ENCODE measurements at regions not wholly inside any gene's neighbourhood (a gene's known extent, or its start where the extent isn't known, plus 50 kb on each side); places are given as distances from the start of the nearest gene placed in this dataset.
"Not testable (repeated sequence)": the region's sequence is repeated elsewhere in the genome, so short reads cannot be mapped to it uniquely, and the experiment has no call there.

DNA sequence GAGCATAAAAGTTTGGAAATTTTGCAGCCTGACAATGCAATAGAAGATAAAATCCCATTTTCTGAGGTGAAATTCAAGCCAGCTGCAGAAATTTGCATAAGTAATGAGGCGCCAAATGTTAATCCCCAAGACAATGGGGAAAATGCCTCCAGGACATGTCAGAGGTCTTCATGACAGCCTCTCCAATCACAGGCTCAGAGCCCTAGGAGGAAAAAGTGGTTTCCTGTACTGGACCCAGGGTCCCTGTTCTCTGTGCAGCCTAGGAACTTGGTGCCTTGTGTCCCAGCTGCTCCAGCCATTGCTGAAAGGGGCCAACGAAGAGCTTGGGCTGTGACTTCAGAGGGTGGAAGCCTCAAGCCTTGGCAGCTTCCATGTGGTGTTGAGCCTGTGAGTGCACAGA lies 1218.1 kb downstream of the GALC start:
- H3K4me3 ChIP-seq (ENCODE audit: low read depth, low read length) = no peak overlapping the region
- no peak for DNase-seq (ENCODE audit: low read depth)
- TF ChIP-seq, protein P1, sequence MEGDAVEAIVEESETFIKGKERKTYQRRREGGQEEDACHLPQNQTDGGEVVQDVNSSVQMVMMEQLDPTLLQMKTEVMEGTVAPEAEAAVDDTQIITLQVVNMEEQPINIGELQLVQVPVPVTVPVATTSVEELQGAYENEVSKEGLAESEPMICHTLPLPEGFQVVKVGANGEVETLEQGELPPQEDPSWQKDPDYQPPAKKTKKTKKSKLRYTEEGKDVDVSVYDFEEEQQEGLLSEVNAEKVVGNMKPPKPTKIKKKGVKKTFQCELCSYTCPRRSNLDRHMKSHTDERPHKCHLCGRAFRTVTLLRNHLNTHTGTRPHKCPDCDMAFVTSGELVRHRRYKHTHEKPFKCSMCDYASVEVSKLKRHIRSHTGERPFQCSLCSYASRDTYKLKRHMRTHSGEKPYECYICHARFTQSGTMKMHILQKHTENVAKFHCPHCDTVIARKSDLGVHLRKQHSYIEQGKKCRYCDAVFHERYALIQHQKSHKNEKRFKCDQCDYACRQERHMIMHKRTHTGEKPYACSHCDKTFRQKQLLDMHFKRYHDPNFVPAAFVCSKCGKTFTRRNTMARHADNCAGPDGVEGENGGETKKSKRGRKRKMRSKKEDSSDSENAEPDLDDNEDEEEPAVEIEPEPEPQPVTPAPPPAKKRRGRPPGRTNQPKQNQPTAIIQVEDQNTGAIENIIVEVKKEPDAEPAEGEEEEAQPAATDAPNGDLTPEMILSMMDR (IDR thresholded peaks at IDR 0.05; ENCODE audit: insufficient read depth, low read depth, low read length, missing control alignments) = no peak

DNA sequence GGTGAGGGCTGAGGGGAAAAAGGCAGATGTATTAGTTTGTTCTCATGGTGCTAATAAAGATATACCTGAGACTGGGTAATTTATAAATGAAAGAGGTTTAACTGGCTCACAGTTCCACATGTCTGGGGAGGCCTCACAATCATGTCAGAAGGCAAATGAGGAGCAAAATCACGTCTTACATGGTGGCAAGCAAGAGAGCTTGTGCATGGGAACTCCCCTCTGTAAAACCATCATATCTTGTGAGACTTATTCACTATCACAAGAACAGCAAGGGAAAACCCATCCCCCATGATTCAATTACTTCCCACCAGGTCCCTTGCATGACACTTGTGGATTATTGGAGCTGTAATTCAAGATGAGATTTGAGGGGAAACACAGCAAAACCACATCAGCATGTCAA lies 1220.9 kb downstream of the GALC start:
- H3K4me3 ChIP-seq (ENCODE audit: low read depth, low read length) = no peak overlapping the region
- TF ChIP-seq, protein P1 (IDR thresholded peaks at IDR 0.05; ENCODE audit: insufficient read depth, low read depth, low read length, missing control alignments) = no peak
- DNase-seq (ENCODE audit: low read depth) = no peak

DNA sequence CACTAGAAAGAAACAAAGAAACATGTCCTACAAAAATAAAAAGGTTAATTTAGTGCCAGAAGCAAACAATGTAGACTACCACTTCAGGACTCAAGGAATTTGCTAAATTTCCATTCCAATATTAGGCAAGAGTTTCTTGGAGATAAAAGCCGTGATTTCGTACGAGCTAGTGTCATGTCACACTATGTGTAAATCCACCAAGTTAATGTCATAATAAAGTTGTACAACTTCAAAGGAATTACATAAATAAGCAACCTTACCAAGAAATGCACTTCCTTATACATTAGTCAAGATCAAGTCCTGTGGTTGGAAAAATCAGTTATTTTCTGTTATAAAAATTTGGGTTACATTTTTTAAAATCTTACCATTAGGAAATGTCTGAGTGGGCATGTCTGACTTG lies 1222.8 kb downstream of the GALC start:
- no peak overlapping the region for H3K4me3 ChIP-seq (ENCODE audit: low read depth, low read length)
- no peak for DNase-seq (ENCODE audit: low read depth)
- TF ChIP-seq, protein P1 (IDR thresholded peaks at IDR 0.05; ENCODE audit: insufficient read depth, low read depth, low read length, missing control alignments) = no peak

DNA sequence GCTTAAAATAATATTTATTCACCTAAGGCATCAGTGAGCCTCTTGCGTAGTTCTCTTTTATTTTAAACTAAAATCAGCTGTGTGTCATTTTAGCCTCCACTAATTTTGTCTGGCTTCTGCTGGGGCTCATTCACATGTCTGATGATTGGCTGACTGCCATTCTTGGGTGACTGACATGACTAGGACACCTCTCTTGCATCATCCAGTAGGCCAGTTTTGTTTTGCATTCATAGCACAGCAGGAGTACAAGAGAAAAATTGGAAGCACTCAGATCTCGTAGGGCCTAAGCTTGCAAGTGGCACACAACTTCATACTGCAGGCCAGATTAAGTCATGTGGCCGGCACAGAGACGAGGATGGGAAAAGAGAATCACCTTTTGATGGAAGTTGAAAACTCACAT lies 1226.5 kb downstream of the GALC start:
- no peak for DNase-seq (ENCODE audit: low read depth)
- no peak overlapping the region for H3K4me3 ChIP-seq (ENCODE audit: low read depth, low read length)
- TF ChIP-seq, protein P1 (IDR thresholded peaks at IDR 0.05; ENCODE audit: insufficient read depth, low read depth, low read length, missing control alignments) = no peak

DNA sequence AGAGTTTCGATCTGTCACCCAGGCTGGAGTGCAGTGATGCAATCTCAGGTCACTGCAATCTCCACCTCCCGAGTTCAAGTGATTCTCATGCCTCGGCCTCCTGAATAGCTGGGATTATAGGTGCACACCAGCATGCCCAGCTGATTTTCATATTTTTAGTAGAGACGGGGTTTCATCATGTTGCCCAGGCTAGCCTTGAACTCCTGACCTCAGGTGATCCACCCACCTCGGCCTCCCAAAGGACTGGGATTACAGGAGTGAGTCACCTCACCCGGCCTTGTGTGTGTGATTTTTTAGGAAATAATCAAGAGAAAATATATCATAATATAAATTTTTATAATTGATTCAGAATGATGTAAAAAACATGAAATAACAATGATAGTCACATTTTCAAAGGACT lies 1231.4 kb downstream of the GALC start:
- no peak overlapping the region for H3K4me3 ChIP-seq (ENCODE audit: low read depth, low read length)
- TF ChIP-seq, protein P1 (IDR thresholded peaks at IDR 0.05; ENCODE audit: insufficient read depth, low read depth, low read length, missing control alignments) = no peak
- no peak for DNase-seq (ENCODE audit: low read depth)

DNA sequence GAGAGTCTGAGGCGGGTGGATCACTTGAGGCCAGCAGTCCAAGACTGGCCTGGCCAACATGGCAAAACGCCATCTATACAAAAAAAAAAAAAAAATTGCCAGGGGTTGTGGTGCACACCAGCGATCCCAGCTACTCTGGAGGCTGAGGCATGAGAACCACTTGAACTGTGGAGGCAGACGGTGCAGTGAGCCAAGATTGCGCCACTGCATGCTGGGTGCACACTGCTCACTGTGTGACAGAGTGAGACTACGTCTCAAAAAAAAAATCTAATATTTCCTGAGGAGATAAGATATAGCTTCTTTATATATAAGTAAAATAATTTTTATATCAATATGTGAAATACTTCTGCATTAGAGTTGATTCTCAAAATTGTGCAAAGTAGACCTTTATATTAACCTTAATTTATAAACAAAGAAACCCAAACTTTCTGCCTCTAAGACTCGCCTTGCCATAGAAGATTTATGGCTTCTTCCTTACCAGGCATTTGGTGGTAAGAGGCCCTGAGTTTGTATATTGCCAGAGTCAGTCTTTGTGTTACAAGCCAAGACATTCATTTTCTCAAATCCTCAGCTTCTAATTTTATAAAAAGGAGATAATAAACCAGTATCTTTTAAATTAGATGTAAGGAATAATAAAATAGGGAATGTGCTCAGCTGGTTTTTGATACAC lies 1226.7 kb downstream of the FLRT2 start:
- DNase-seq (ENCODE audit: low read depth) = no peak
- TF ChIP-seq, protein P1 (IDR thresholded peaks at IDR 0.05; ENCODE audit: insufficient read depth, low read depth, low read length, missing control alignments) = no peak
- H3K4me3 ChIP-seq (ENCODE audit: low read depth, low read length) = no peak overlapping the region

DNA sequence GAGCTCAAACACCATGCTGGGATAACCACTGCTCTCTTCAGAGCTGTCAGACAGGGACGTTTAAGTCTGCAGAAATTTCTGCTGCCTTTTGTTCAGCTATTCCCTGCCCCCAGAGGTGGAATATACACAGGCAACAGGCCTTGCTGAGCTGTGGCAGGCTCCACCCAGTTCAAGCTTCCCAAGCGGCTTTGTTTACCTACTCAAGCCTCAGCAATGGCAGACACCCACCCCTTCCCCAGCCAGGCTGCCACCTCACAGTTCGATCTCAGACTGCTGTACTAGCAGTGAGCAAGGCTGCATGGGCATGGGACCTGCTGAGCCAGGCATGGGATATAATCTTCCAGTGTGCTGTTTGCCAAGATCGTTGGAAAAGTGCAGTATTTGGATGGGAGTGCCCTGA lies 1220.5 kb downstream of the FLRT2 start:
- H3K4me3 ChIP-seq (ENCODE audit: low read depth, low read length); DNase-seq (ENCODE audit: low read depth): not testable (repeated sequence)

Data from GM12865 (cell line).